Stomach (tissue), 8 donors: ENCODE measurements at regions not wholly inside any gene's neighbourhood (a gene's known extent, or its start where the extent isn't known, plus 50 kb on each side); places are given as distances from the start of the nearest gene placed in this dataset.

ENCODE experiments used
- DNase-seq, 2 donors: peaks; one replicate each; pipeline versions ENCODE4 v3.0.0 to v3.0.0-alpha.2; 2013 to 2019
- H3K27ac ChIP-seq, 5 donors: fragments of 200-600 bp in 4 of 5; sonication (generic) in 4 of 5; one replicate each; pipeline ENCODE4 v1.5.1; 2013 to 2019; ENCODE audit warnings: mild to moderate bottlenecking in 1 of 5, moderate library complexity in 1 of 5
- H3K27me3 ChIP-seq, 3 donors: fragments of 200-600 bp; sonication (generic); one replicate each; pipeline ENCODE4 v1.5.1; 2017 to 2019; ENCODE audit warnings: mixed run types in 1 of 3
- H3K36me3 ChIP-seq, 4 donors: fragments of 200-600 bp; sonication (generic); 1 replicate in 3 of 4; 2 replicates in 1 of 4; pipeline ENCODE4 v1.5.1; 2016 to 2019
- H3K4me1 ChIP-seq, 4 donors: fragments of 200-600 bp; sonication (generic); one replicate each; pipeline ENCODE4 v1.5.1; 2016 to 2019
- H3K4me3 ChIP-seq, 4 donors: fragments of 200-600 bp; sonication (generic) in 3 of 4; one replicate each; pipeline ENCODE4 v1.5.1; 2016 to 2019; ENCODE audit warnings: mild to moderate bottlenecking in 1 of 4
- H3K9me3 ChIP-seq, 4 donors: fragments of 200-600 bp; sonication (generic); one replicate each; pipeline ENCODE4 v1.5.1; 2016 to 2019
- EP300 ChIP-seq: sonication (generic); formaldehyde crosslinking; IDR thresholded peaks from one replicate; pipeline ENCODE4 v1.6.1; 2017; ENCODE audit warnings: antibody characterized with exemption
- POLR2A ChIP-seq, 4 donors: fragments of 450-650 bp; IDR thresholded peaks; one replicate each; pipeline ENCODE4 v1.6.1; 2016; ENCODE audit warnings: antibody characterized with exemption in 4 of 4, control low read depth in 2 of 4, mild to moderate bottlenecking in 1 of 4, moderate library complexity in 1 of 4
- POLR2AphosphoS5 ChIP-seq, 3 donors: sonication (generic); formaldehyde crosslinking; IDR thresholded peaks; one replicate each; pipeline ENCODE4 v1.6.1; 2016; ENCODE audit warnings: antibody characterized with exemption in 3 of 3
- WGBS, 5 donors: extraction: QIAGEN DNeasy Blood & Tissue Kit in 3 of 5; methylation state at CpG; one replicate each; pipeline versions ENCODE4 v1.1.5 to v1.1.7; 2013 to 2018; 5-methylcytosine and 5-hydroxymethylcytosine counted together
- intact Hi-C: fragments of 100-400 bp; cut with DNase I; formaldehyde crosslinking; loops from one replicate; pipeline ENCODE4 v1.15.1; 2023; ENCODE audit warnings: low total_unique reads
- TF ChIP-seq, protein P1 (sequence below), 7 experiments: fragments of 450-650 bp in 4 of 7; fragments of 200-600 bp in 3 of 7; sonication (generic) in 3 of 7; IDR thresholded peaks; one replicate each; pipeline ENCODE4 v1.5.1; 2016 to 2019; ENCODE audit warnings: antibody characterized with exemption in 7 of 7, control low read depth in 2 of 7, mild to moderate bottlenecking in 1 of 7
- donor health status: healthy with polysubstance abuse.
- donor health status: Bipolar disorder and iron deficiency.
- donor health status: healthy.

GRCh38 chr5:2995035-2995434 is 243.6 kb upstream of the IRX2 start:
- DNase-seq: no peak
- H3K36me3 ChIP-seq: no peaks in the 10 kb centered on the region
- 82 to 89% (median 88%) methylated on average over 5 of the region's 5 CpGs for WGBS, 5 donors
- no peak overlapping the region for H3K27ac ChIP-seq
- TF ChIP-seq, protein P1, sequence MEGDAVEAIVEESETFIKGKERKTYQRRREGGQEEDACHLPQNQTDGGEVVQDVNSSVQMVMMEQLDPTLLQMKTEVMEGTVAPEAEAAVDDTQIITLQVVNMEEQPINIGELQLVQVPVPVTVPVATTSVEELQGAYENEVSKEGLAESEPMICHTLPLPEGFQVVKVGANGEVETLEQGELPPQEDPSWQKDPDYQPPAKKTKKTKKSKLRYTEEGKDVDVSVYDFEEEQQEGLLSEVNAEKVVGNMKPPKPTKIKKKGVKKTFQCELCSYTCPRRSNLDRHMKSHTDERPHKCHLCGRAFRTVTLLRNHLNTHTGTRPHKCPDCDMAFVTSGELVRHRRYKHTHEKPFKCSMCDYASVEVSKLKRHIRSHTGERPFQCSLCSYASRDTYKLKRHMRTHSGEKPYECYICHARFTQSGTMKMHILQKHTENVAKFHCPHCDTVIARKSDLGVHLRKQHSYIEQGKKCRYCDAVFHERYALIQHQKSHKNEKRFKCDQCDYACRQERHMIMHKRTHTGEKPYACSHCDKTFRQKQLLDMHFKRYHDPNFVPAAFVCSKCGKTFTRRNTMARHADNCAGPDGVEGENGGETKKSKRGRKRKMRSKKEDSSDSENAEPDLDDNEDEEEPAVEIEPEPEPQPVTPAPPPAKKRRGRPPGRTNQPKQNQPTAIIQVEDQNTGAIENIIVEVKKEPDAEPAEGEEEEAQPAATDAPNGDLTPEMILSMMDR (IDR thresholded peaks at IDR 0.05): no peak
- TF ChIP-seq POLR2AphosphoS5 (IDR thresholded peaks at IDR 0.05): no peak
- no peak for TF ChIP-seq EP300
- TF ChIP-seq POLR2A (IDR thresholded peaks at IDR 0.05): no peak
- H3K4me1 ChIP-seq: no peaks in the 10 kb centered on the region
- H3K4me3 ChIP-seq: no peak overlapping the region
- peaks cover 0 to 12% (median 0%) of the 10 kb centered on the region in 3 donors for H3K27me3 ChIP-seq
- no peaks in the 10 kb centered on the region for H3K9me3 ChIP-seq
- intact Hi-C loops: no loop called here

DNA sequence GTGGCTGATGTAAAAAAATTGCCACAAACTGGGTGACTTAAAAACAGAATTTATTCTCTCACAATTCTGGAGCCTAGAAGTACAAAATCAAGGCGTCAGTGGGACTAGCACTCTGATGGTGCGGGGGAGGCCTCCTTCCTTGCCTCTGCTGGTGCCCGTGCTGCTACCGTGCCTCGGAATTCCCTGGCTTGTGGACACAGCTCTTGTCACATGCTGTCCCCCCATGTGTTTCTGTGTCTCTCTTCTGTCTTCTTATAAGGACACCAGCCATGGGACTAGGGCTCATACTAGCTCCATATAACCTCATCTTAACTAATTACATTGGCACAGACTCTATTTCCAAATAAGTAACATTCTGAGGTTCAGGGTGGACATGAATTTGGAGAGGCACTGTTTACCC is 242.3 kb upstream of the IRX2 start:
- TF ChIP-seq POLR2AphosphoS5 (IDR thresholded peaks at IDR 0.05) (no peak), POLR2A (IDR thresholded peaks at IDR 0.05) (no peak), EP300 (no peak)
- TF ChIP-seq, protein P1 (IDR thresholded peaks at IDR 0.05): no peak
- intact Hi-C loops: no loop called here
- peaks cover 0 to 12% (median 0%) of the 10 kb centered on the region in 3 donors for H3K27me3 ChIP-seq
- no peak for DNase-seq
- H3K27ac ChIP-seq: no peak overlapping the region
- H3K9me3 ChIP-seq: no peaks in the 10 kb centered on the region
- no peaks in the 10 kb centered on the region for H3K4me1 ChIP-seq
- WGBS, 5 donors: 59 to 94% (median 81%) methylated on average over 5 of the region's 5 CpGs
- H3K36me3 ChIP-seq: no peaks in the 10 kb centered on the region
- H3K4me3 ChIP-seq: no peak overlapping the region

- TF ChIP-seq POLR2AphosphoS5 (IDR thresholded peaks at IDR 0.05): no peak
- TF ChIP-seq, protein P1 (IDR thresholded peaks at IDR 0.05): no peak
- no peak for TF ChIP-seq POLR2A (IDR thresholded peaks at IDR 0.05)
- TF ChIP-seq EP300: no peak
- Histone ChIP-seq H3K4me1 (no peaks in the 10 kb centered on the region), H3K27me3 (peaks cover 0 to 12% (median 0%) of the 10 kb centered on the region in 3 donors), H3K4me3 (no peak overlapping the region), H3K36me3 (no peaks in the 10 kb centered on the region), H3K9me3 (no peaks in the 10 kb centered on the region), H3K27ac (no peak overlapping the region)
- intact Hi-C loops: no loop called here
- DNase-seq: no peak
- WGBS, 5 donors: 65 to 82% (median 79%) methylated on average over 4 to 10 of the region's 10 CpGs
These were observed 241.8 kb upstream of the IRX2 start for GRCh38 chr5:2993301-2993700.

GRCh38 chr5:2992806-2993205 is 241.3 kb upstream of the IRX2 start:
- Histone ChIP-seq H3K4me1 (no peaks in the 10 kb centered on the region), H3K4me3 (no peak overlapping the region), H3K9me3 (no peaks in the 10 kb centered on the region), H3K27me3 (peaks cover 0 to 12% (median 0%) of the 10 kb centered on the region in 3 donors), H3K27ac (no peak overlapping the region), H3K36me3 (no peaks in the 10 kb centered on the region)
- DNase-seq: no peak
- WGBS, 5 donors: 82 to 92% (median 84%) methylated on average over 4 of the region's 4 CpGs
- no peak for TF ChIP-seq POLR2A (IDR thresholded peaks at IDR 0.05)
- no peak for TF ChIP-seq POLR2AphosphoS5 (IDR thresholded peaks at IDR 0.05)
- TF ChIP-seq, protein P1 (IDR thresholded peaks at IDR 0.05): no peak
- TF ChIP-seq EP300: no peak
- intact Hi-C loops: no loop called here
